MCF 10A (cell line): ENCODE measurements at regions not wholly inside any gene's neighbourhood (a gene's known extent, or its start where the extent isn't known, plus 50 kb on each side); places are given as distances from the start of the nearest gene placed in this dataset.

Experiments used
- BruUV-seq: library from RNA; stranded (reverse); fragments of 400-500 nt; replicated peaks from 2 replicates; lab custom pipeline; 2021; lab: Mats Ljungman, UMichigan
- CTCF ChIA-PET: fragments of 300-600 bp; sonication (Branson Sonifier 250); formaldehyde crosslinking; extraction: SDS; loops from one replicate; lab custom pipeline; 2021; ENCODE audit warnings: antibody characterized with exemption, inconsistent platforms; lab: Yijun Ruan, JAX
- POLR2A ChIA-PET: fragments of 300-600, 350-650 bp; sonication (Branson Sonifier 250); formaldehyde crosslinking; extraction: SDS; loops from one replicate; lab custom pipeline; 2020; ENCODE audit warnings: antibody characterized with exemption, inconsistent platforms; lab: Yijun Ruan, JAX
- DNase-seq: peaks from one replicate; pipeline ENCODE4 v3.0.0-alpha.2; 2018; ENCODE audit not compliant: unreplicated experiment
- H3K27ac Mint-ChIP-seq: one replicate; pipeline ENCODE4 v1.8.0; 2022; ENCODE audit warnings: mild to moderate bottlenecking, low read depth, mixed read lengths; ENCODE audit not compliant: unreplicated experiment
- H3K27me3 Mint-ChIP-seq: one replicate; pipeline ENCODE4 v1.8.0; 2022; ENCODE audit warnings: mixed read lengths; ENCODE audit not compliant: insufficient read depth, unreplicated experiment
- H3K36me3 Mint-ChIP-seq: one replicate; pipeline ENCODE4 v1.8.0; 2022; ENCODE audit warnings: mild to moderate bottlenecking, moderate library complexity, mixed read lengths; ENCODE audit not compliant: insufficient read depth, unreplicated experiment
- H3K4me1 Mint-ChIP-seq: one replicate; pipeline ENCODE4 v1.8.0; 2022; ENCODE audit warnings: mixed read lengths; ENCODE audit not compliant: insufficient read depth, unreplicated experiment
- H3K4me3 Mint-ChIP-seq: one replicate; pipeline ENCODE4 v1.8.0; 2022; ENCODE audit warnings: mild to moderate bottlenecking, moderate library complexity, mixed read lengths; ENCODE audit not compliant: unreplicated experiment
- H3K9me3 Mint-ChIP-seq: one replicate; pipeline ENCODE4 v1.8.0; 2022; ENCODE audit warnings: mixed read lengths; ENCODE audit not compliant: unreplicated experiment
- CTCF ChIP-seq: fragments of 200-600 bp; IDR thresholded peaks from one replicate; pipeline ENCODE4 v1.8.0; 2022; ENCODE audit warnings: antibody characterized with exemption, mild to moderate bottlenecking; ENCODE audit not compliant: unreplicated experiment
- intact Hi-C: fragments of 100-400 bp; cut with micrococcal nuclease; formaldehyde crosslinking; loops from 2 replicates; pipeline ENCODE4 v1.14.1; 2022

GRCh38 chr3:25110642-25111041 is 317.4 kb upstream of the RARB start:
- Mint-ChIP-seq H3K9me3 (no peaks in the 10 kb centered on the region), H3K4me3 (no peak overlapping the region), H3K36me3 (no peaks in the 10 kb centered on the region), H3K27me3 (peaks cover 18% of the 10 kb centered on the region), H3K27ac (no peak overlapping the region), H3K4me1 (no peaks in the 10 kb centered on the region)
- intact Hi-C loops = no loop called here
- TF ChIP-seq CTCF = no peak
- ChIA-PET POLR2A (interaction anchor here (1.3 kb wide), 1 partner anchor 15 kb away, joined by 3 read pairs; no protein-coding TSS in a partner anchor), CTCF (interaction anchor here (0.9 kb wide), 1 partner anchor 38 kb away, joined by 4 read pairs; no protein-coding TSS in a partner anchor)
- BruUV-seq = no TSS peak
- DNase-seq = no peak

GRCh38 chr3:25113891-25114290 is 314.2 kb upstream of the RARB start:
- no peaks in the 10 kb centered on the region for H3K4me1 Mint-ChIP-seq
- intact Hi-C loops = no loop called here
- ChIA-PET POLR2A (no interaction called here), CTCF (interaction anchor here (1.3 kb wide), 1 partner anchor 9 kb away, joined by 3 read pairs; no protein-coding TSS in a partner anchor)
- no peaks in the 10 kb centered on the region for H3K9me3 Mint-ChIP-seq
- peaks cover 18% of the 10 kb centered on the region for H3K27me3 Mint-ChIP-seq
- TF ChIP-seq CTCF = no peak
- BruUV-seq = no TSS peak
- no peak overlapping the region for H3K4me3 Mint-ChIP-seq
- H3K36me3 Mint-ChIP-seq = no peaks in the 10 kb centered on the region
- H3K27ac Mint-ChIP-seq = no peak overlapping the region
- no peak for DNase-seq

GRCh38 chr3:25114532-25114931 is 313.5 kb upstream of the RARB start:
- H3K27ac Mint-ChIP-seq = no peak overlapping the region
- no TSS peak for BruUV-seq
- peaks cover 21% of the 10 kb centered on the region for H3K27me3 Mint-ChIP-seq
- H3K4me3 Mint-ChIP-seq = no peak overlapping the region
- no peak for DNase-seq
- H3K4me1 Mint-ChIP-seq = no peaks in the 10 kb centered on the region
- ChIA-PET CTCF (interaction anchor here (0.6 to 1.3 kb wide), 2 partner anchors 10 to 23 kb away, joined by 3 to 5 read pairs; no protein-coding TSS in a partner anchor), POLR2A (no interaction called here)
- no peaks in the 10 kb centered on the region for H3K36me3 Mint-ChIP-seq
- no peaks in the 10 kb centered on the region for H3K9me3 Mint-ChIP-seq
- intact Hi-C loops = no loop called here
- no peak for TF ChIP-seq CTCF

- Mint-ChIP-seq H3K27ac (no peak overlapping the region), H3K4me1 (no peaks in the 10 kb centered on the region), H3K9me3 (no peaks in the 10 kb centered on the region), H3K4me3 (no peak overlapping the region), H3K36me3 (no peaks in the 10 kb centered on the region), H3K27me3 (peaks cover 28% of the 10 kb centered on the region)
- DNase-seq = no peak
- intact Hi-C loops = no loop called here
- CTCF ChIA-PET = no interaction called here
- no peak for TF ChIP-seq CTCF
- POLR2A ChIA-PET = no interaction called here
- BruUV-seq = no TSS peak
Measured at GRCh38 chr3:25117005-25117593, 311.0 kb upstream of the RARB start.
